GM18873 (cell line): ENCODE measurements at regions not wholly inside any gene's neighbourhood (a gene's known extent, or its start where the extent isn't known, plus 50 kb on each side); places are given as distances from the start of the nearest gene placed in this dataset.

Experiments used
- ATAC-seq: cut with Tn5 transposase; IDR thresholded peaks from one replicate; pipeline ENCODE4 v1.9.1; 2021; ENCODE audit warnings: mild to moderate bottlenecking, moderate library complexity, moderate number of reproducible peaks; ENCODE audit not compliant: unreplicated experiment, low FRiP score

- ATAC-seq: no peak
These were observed 704.8 kb upstream of the TENM3 start for GRCh38 chr4:181538431-181538830.

- ATAC-seq: no peak
These were observed 701.8 kb upstream of the TENM3 start for GRCh38 chr4:181541396-181541795.

- ATAC-seq: no peak
These were observed 694.2 kb upstream of the TENM3 start for GRCh38 chr4:181548873-181549575.

GRCh38 chr4:181549576-181550188, 693.5 kb upstream of the TENM3 start:
- no peak for ATAC-seq

GRCh38 chr4:181550381-181550780, 692.8 kb upstream of the TENM3 start:
- no peak for ATAC-seq

- ATAC-seq: no peak
These were observed 683.6 kb upstream of the TENM3 start for GRCh38 chr4:181559637-181560036.

GRCh38 chr4:181562399-181562798, 680.8 kb upstream of the TENM3 start:
- ATAC-seq: no peak

- ATAC-seq: no peak
These were observed 678.6 kb upstream of the TENM3 start for GRCh38 chr4:181564625-181565024.

GRCh38 chr4:181566490-181566889, 676.7 kb upstream of the TENM3 start:
- ATAC-seq: no peak

GRCh38 chr4:181569553-181569952, 673.6 kb upstream of the TENM3 start:
- ATAC-seq: no peak

GRCh38 chr4:181578911-181579310, 664.3 kb upstream of the TENM3 start:
- no peak for ATAC-seq

- ATAC-seq: no peak
These were observed 663.7 kb upstream of the TENM3 start for GRCh38 chr4:181579486-181579885.

GRCh38 chr4:181581983-181582382, 661.2 kb upstream of the TENM3 start:
- ATAC-seq: no peak

GRCh38 chr4:181582595-181582994, 660.6 kb upstream of the TENM3 start:
- ATAC-seq: no peak

- ATAC-seq: no peak
These were observed 654.4 kb upstream of the TENM3 start for GRCh38 chr4:181588733-181589302.

- ATAC-seq: no peak
These were observed 650.9 kb upstream of the TENM3 start for GRCh38 chr4:181592221-181592745.

GRCh38 chr4:181593703-181594102, 649.5 kb upstream of the TENM3 start:
- ATAC-seq: no peak

- ATAC-seq: no peak
These were observed 649.0 kb upstream of the TENM3 start for GRCh38 chr4:181594188-181594587.

GRCh38 chr4:181595716-181596115, 647.5 kb upstream of the TENM3 start:
- ATAC-seq: no peak

GRCh38 chr4:181597766-181598165, 645.4 kb upstream of the TENM3 start:
- no peak for ATAC-seq

- ATAC-seq: no peak
These were observed 644.1 kb upstream of the TENM3 start for GRCh38 chr4:181599134-181599533.

GRCh38 chr4:181601103-181601502, 642.1 kb upstream of the TENM3 start:
- no peak for ATAC-seq
